DOHH2 (cell line): ENCODE measurements at regions not wholly inside any gene's neighbourhood (a gene's known extent, or its start where the extent isn't known, plus 50 kb on each side); places are given as distances from the start of the nearest gene placed in this dataset.

ENCODE experiments used
- EZH2phosphoT487 ChIP-seq: fragments of 200-600 bp; sonication (generic); IDR thresholded peaks from 2 replicates; pipeline ENCODE4 v1.6.1; 2017; ENCODE audit warnings: borderline replicate concordance, mild to moderate bottlenecking, antibody characterized with exemption, low read length, moderate library complexity, mixed read lengths
- TF ChIP-seq, protein P1 (sequence below): fragments of 200-600 bp; sonication (generic); IDR thresholded peaks from one replicate; pipeline ENCODE4 v1.5.1; 2014; ENCODE audit warnings: antibody characterized with exemption, mild to moderate bottlenecking, low read depth, low read length; ENCODE audit not compliant: poor library complexity, severe bottlenecking

DNA sequence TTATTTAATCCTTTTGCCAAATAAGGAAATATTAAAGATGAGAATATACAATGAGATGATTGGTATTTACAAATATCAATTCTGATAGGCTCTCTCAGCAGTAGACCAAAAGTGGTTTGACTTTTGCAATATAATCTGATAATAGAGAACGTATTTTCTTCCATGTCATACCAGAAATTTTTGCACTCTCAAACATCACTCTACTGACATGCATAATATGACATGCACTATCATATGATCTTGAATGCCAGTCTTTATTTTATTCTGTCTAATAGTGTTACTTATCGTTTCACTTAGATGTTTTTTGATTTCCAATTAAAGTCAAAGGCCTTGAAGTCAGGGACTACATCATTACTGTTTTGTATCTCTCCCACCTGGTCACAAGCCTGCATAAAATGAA lies 259.2 kb downstream of the PCDH7 start:
- TF ChIP-seq, protein P1, sequence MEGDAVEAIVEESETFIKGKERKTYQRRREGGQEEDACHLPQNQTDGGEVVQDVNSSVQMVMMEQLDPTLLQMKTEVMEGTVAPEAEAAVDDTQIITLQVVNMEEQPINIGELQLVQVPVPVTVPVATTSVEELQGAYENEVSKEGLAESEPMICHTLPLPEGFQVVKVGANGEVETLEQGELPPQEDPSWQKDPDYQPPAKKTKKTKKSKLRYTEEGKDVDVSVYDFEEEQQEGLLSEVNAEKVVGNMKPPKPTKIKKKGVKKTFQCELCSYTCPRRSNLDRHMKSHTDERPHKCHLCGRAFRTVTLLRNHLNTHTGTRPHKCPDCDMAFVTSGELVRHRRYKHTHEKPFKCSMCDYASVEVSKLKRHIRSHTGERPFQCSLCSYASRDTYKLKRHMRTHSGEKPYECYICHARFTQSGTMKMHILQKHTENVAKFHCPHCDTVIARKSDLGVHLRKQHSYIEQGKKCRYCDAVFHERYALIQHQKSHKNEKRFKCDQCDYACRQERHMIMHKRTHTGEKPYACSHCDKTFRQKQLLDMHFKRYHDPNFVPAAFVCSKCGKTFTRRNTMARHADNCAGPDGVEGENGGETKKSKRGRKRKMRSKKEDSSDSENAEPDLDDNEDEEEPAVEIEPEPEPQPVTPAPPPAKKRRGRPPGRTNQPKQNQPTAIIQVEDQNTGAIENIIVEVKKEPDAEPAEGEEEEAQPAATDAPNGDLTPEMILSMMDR, result no peak
- TF ChIP-seq EZH2phosphoT487, result no peak
